ENCODE measurements at regions not wholly inside any gene's neighbourhood (a gene's known extent, or its start where the extent isn't known, plus 50 kb on each side); places are given as distances from the start of the nearest gene placed in this dataset.

DNA sequence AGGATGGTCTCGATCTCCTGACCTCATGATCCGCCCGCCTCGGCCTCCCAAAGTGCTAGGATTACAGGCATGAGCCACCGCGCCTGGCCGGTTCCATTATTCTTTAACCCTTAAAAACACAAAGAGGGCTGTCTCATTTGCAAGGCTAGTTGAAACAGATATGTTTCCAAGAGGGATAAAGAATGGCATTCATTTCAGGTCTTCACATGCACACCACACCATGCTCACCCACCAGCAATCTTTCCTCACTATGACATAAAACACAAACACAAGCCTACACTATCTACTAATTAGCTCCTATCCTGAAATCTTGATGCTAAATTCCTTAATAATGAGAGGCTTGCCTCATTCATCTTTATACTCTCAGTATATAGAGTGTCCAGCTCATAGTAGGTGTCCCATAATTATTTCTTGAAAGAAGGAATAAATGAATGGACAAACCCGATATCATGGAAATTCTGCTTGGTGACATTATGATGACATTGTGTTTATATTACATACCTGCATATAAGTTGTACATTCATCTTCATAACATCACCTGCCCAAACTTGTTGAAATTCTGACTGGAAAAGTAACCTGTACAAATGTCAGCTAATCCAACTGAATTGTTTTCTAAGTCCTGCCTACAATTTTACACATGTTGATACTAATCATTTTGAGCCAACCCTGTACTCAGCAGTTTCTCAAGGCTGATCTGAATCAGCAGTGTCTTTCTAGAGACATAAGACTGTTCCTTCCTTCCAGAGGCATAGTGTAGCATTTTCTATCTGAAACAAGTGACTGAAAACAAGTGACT, 408.5 kb downstream of the KLHL13 start:
- TF ChIP-seq, protein P1, sequence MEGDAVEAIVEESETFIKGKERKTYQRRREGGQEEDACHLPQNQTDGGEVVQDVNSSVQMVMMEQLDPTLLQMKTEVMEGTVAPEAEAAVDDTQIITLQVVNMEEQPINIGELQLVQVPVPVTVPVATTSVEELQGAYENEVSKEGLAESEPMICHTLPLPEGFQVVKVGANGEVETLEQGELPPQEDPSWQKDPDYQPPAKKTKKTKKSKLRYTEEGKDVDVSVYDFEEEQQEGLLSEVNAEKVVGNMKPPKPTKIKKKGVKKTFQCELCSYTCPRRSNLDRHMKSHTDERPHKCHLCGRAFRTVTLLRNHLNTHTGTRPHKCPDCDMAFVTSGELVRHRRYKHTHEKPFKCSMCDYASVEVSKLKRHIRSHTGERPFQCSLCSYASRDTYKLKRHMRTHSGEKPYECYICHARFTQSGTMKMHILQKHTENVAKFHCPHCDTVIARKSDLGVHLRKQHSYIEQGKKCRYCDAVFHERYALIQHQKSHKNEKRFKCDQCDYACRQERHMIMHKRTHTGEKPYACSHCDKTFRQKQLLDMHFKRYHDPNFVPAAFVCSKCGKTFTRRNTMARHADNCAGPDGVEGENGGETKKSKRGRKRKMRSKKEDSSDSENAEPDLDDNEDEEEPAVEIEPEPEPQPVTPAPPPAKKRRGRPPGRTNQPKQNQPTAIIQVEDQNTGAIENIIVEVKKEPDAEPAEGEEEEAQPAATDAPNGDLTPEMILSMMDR (IDR thresholded peaks at IDR 0.05), result no peak
- no peak for TF ChIP-seq POLR2A (IDR thresholded peaks at IDR 0.05)
